Fibroblast of lung (primary cell): ENCODE measurements at regions not wholly inside any gene's neighbourhood (a gene's known extent, or its start where the extent isn't known, plus 50 kb on each side); places are given as distances from the start of the nearest gene placed in this dataset.
"Not testable (repeated sequence)": the region's sequence is repeated elsewhere in the genome, so short reads cannot be mapped to it uniquely, and the experiment has no call there.

Experiments used
- DNase-seq, 2 donors: peaks; one replicate each; pipeline versions ENCODE4 v3.0.0 to v3.0.0-alpha.2; 2010; ENCODE audit warnings: low read depth in 2 of 2
- H2AFZ ChIP-seq: 2 replicates; pipeline ENCODE4 v1.5.1; 2012; ENCODE audit warnings: low read length, control low read depth, inconsistent platforms
- H3K27ac ChIP-seq: 2 replicates; pipeline ENCODE4 v1.5.1; 2011; ENCODE audit warnings: low read length, control low read depth; ENCODE audit not compliant: insufficient read depth
- H3K27me3 ChIP-seq: 2 replicates; pipeline ENCODE4 v1.5.1; 2011; ENCODE audit warnings: mild to moderate bottlenecking, low read length; ENCODE audit not compliant: control insufficient read depth, insufficient read depth
- H3K36me3 ChIP-seq: 2 replicates; pipeline ENCODE4 v1.5.1; 2011; ENCODE audit warnings: low read length; ENCODE audit not compliant: control insufficient read depth, insufficient read depth
- H3K4me1 ChIP-seq: 2 replicates; pipeline ENCODE4 v1.5.1; 2011; ENCODE audit warnings: low read length; ENCODE audit not compliant: control insufficient read depth, insufficient read depth; ENCODE audit errors: extremely low read depth
- H3K4me2 ChIP-seq: 2 replicates; pipeline ENCODE4 v1.5.1; 2011; ENCODE audit warnings: low read length, control low read depth; ENCODE audit not compliant: insufficient read depth; ENCODE audit errors: extremely low read depth
- H3K4me3 ChIP-seq, 4 experiments: fragments of 200-600 bp in 1 of 4; sonication (generic) in 1 of 4; replicated peaks in 1 of 4; 2 replicates each; pipeline ENCODE4 v1.5.1; 2011 to 2016; ENCODE audit warnings: low read length in 4 of 4, low read depth in 3 of 4, mild to moderate bottlenecking in 3 of 4, control low read depth in 2 of 4, inconsistent platforms in 1 of 4, mixed read lengths in 1 of 4; ENCODE audit not compliant: insufficient read depth in 1 of 4; ENCODE audit errors: control extremely low read depth in 1 of 4
- H3K79me2 ChIP-seq: 2 replicates; pipeline ENCODE4 v1.5.1; 2012; ENCODE audit warnings: mild to moderate bottlenecking, low read length, inconsistent platforms; ENCODE audit not compliant: control insufficient read depth, insufficient read depth
- H3K9ac ChIP-seq: 2 replicates; pipeline ENCODE4 v1.5.1; 2011; ENCODE audit warnings: mild to moderate bottlenecking, low read length, control low read depth; ENCODE audit not compliant: insufficient read depth
- H3K9me3 ChIP-seq: 2 replicates; pipeline ENCODE4 v1.5.1; 2012; ENCODE audit warnings: low read depth, low read length; ENCODE audit not compliant: control insufficient read depth, insufficient read depth
- H4K20me1 ChIP-seq: 2 replicates; pipeline ENCODE4 v1.5.1; 2011; ENCODE audit warnings: low read length; ENCODE audit not compliant: control insufficient read depth, insufficient read depth; ENCODE audit errors: extremely low read depth
- CTCF ChIP-seq, 2 donors: IDR thresholded peaks in 1 of 2; conservative IDR thresholded peaks in 1 of 2; 1 replicate in 1 of 2; 2 replicates in 1 of 2; pipeline ENCODE4 v1.5.1; 2011 to 2012; ENCODE audit warnings: low read length in 2 of 2, control low read depth in 1 of 2, inconsistent platforms in 1 of 2, low read depth in 1 of 2, mild to moderate bottlenecking in 1 of 2
- EZH2 ChIP-seq: IDR thresholded peaks from 2 replicates; pipeline ENCODE4 v1.5.1; 2012; ENCODE audit warnings: low read length, control low read depth, mild to moderate bottlenecking; ENCODE audit errors: missing control alignments

- no peaks in the 10 kb centered on the region for H3K9me3 ChIP-seq
- no peaks in the 10 kb centered on the region for H3K36me3 ChIP-seq
- no peak overlapping the region for H3K4me2 ChIP-seq
- no peak overlapping the region for H3K27ac ChIP-seq
- no peaks in the 10 kb centered on the region for H3K27me3 ChIP-seq
- no peaks in the 10 kb centered on the region for H3K79me2 ChIP-seq
- H2AFZ ChIP-seq, result no peak overlapping the region
- DNase-seq, result no peak
- H3K9ac ChIP-seq, result no peak overlapping the region
- no peaks in the 10 kb centered on the region for H4K20me1 ChIP-seq
- H3K4me3 ChIP-seq, result no peak overlapping the region
- no peak for TF ChIP-seq EZH2
- TF ChIP-seq CTCF (conservative IDR thresholded peaks at IDR 0.05 in 1 of 2, IDR thresholded peaks at IDR 0.05 in 1 of 2; ENCODE audit: low read depth in 1 of 2, low read length in 2 of 2), result no peak
- H3K4me1 ChIP-seq, result no peaks in the 10 kb centered on the region
Observed at GRCh38 chr18:38494065-38494464, 928.5 kb upstream of the CELF4 start.

DNA sequence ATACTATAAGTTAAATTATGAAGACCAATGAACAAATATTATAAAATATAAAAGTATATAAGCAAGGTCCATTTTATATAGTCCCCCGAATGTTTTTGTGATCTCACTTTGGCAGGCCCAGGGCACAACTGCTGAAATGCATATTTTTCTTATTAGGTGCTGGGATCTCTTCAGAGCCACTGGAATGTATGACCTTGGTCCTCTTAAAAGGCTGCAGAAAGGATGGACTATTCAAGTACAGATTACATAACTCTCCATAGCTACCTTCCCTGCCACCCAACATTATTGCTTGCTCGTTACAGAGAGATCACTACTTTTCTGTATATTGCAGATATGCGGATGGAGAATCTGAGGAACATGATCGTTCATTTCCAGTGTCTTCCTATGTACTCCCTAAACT lies 925.6 kb upstream of the CELF4 start:
- Histone ChIP-seq H3K27ac (no peak overlapping the region), H3K27me3 (no peaks in the 10 kb centered on the region), H3K4me3 (no peak overlapping the region), H3K9ac (no peak overlapping the region), H4K20me1 (no peaks in the 10 kb centered on the region), H3K9me3 (no peaks in the 10 kb centered on the region), H3K4me1 (no peaks in the 10 kb centered on the region), H2AFZ (no peak overlapping the region), H3K36me3 (no peaks in the 10 kb centered on the region), H3K79me2 (no peaks in the 10 kb centered on the region), H3K4me2 (no peak overlapping the region)
- no peak for DNase-seq
- TF ChIP-seq CTCF (conservative IDR thresholded peaks at IDR 0.05 in 1 of 2, IDR thresholded peaks at IDR 0.05 in 1 of 2; ENCODE audit: low read depth in 1 of 2, low read length in 2 of 2) (no peak), EZH2 (no peak)

DNA sequence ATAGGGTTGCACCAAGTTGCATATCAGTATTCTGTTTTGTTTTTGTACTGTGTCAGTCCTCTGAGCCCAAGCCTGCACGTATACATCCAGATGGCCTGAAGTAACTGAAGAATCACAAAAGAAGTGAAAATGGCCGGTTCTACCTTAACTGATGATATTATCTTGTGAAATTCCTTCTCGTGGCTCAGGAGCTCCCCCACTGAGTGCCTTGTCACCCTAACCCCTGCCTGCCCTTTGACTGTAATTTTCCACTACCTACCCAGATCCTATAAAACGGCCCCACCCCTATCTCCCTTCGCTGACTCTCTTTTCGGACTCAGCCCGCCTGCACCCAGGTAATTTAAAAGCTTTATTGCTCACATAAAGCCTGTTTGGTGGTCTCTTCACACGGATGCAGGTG lies 924.1 kb upstream of the CELF4 start:
- not testable (repeated sequence) for H3K27ac ChIP-seq, H2AFZ ChIP-seq, H3K27me3 ChIP-seq, H3K36me3 ChIP-seq, H3K4me3 ChIP-seq, H3K79me2 ChIP-seq, H3K9me3 ChIP-seq, H3K4me1 ChIP-seq, H3K9ac ChIP-seq, H3K4me2 ChIP-seq, H4K20me1 ChIP-seq, DNase-seq

GRCh38 chr18:38487521-38487920 lies 921.9 kb upstream of the CELF4 start:
- Histone ChIP-seq H3K36me3 (no peaks in the 10 kb centered on the region), H4K20me1 (no peaks in the 10 kb centered on the region), H3K27me3 (no peaks in the 10 kb centered on the region), H3K27ac (no peak overlapping the region), H2AFZ (no peak overlapping the region), H3K9me3 (no peaks in the 10 kb centered on the region), H3K4me2 (no peak overlapping the region), H3K9ac (no peak overlapping the region), H3K79me2 (no peaks in the 10 kb centered on the region), H3K4me1 (no peaks in the 10 kb centered on the region), H3K4me3 (no peak overlapping the region)
- TF ChIP-seq CTCF (conservative IDR thresholded peaks at IDR 0.05 in 1 of 2, IDR thresholded peaks at IDR 0.05 in 1 of 2; ENCODE audit: low read depth in 1 of 2, low read length in 2 of 2) (no peak), EZH2 (no peak)
- no peak for DNase-seq
